T47D (cell line): ENCODE measurements at regions not wholly inside any gene's neighbourhood (a gene's known extent, or its start where the extent isn't known, plus 50 kb on each side); places are given as distances from the start of the nearest gene placed in this dataset.

Source experiments
- DNase-seq, 2 experiments: peaks; one replicate each; pipeline versions ENCODE4 v3.0.0 to v3.0.0-alpha.2; 2011 to 2012; ENCODE audit warnings: low read depth in 1 of 2, low spot score in 1 of 2
- JUND ChIP-seq: IDR thresholded peaks from 2 replicates; pipeline ENCODE4 v1.6.1; 2012; ENCODE audit warnings: low read depth
- in situ Hi-C: cut with HindIII; loops from 2 replicates; pipeline ENCODE4 v1.10.0; 2016; ENCODE audit warnings: low sequenced_read_pairs, low pct_unique_long_range_greater_than_20kb

GRCh38 chr3:90025019-90025418 lies 917.6 kb downstream of the EPHA3 start:
- DNase-seq, result no peak
- no peak for TF ChIP-seq JUND
- in situ Hi-C loops, result no loop called here

GRCh38 chr3:90026406-90026805 lies 919.0 kb downstream of the EPHA3 start:
- no peak for TF ChIP-seq JUND
- in situ Hi-C loops, result no loop called here
- no peak for DNase-seq

- in situ Hi-C loops, result no loop called here
These were observed 923.7 kb downstream of the EPHA3 start for GRCh38 chr3:90031121-90031520.

GRCh38 chr3:90032980-90033641 lies 925.7 kb downstream of the EPHA3 start:
- no peak for DNase-seq
- no peak for TF ChIP-seq JUND
- in situ Hi-C loops, result no loop called here

More at GRCh38 chr3:90031121-90031520, 923.7 kb downstream of the EPHA3 start:
- no peak for TF ChIP-seq JUND
- no peak for DNase-seq

- no peak for DNase-seq
- in situ Hi-C loops, result no loop called here
- TF ChIP-seq JUND, result no peak
These were observed 926.6 kb downstream of the EPHA3 start for GRCh38 chr3:90034038-90034437.

GRCh38 chr3:90035643-90036042 lies 928.2 kb downstream of the EPHA3 start:
- in situ Hi-C loops, result no loop called here
- DNase-seq, result no peak
- no peak for TF ChIP-seq JUND

GRCh38 chr3:90036939-90037469 lies 929.6 kb downstream of the EPHA3 start:
- in situ Hi-C loops, result no loop called here
- no peak for DNase-seq
- TF ChIP-seq JUND, result no peak

GRCh38 chr3:90039994-90040393 lies 932.6 kb downstream of the EPHA3 start:
- in situ Hi-C loops, result no loop called here
- DNase-seq, result no peak
- no peak for TF ChIP-seq JUND

- TF ChIP-seq JUND, result no peak
- in situ Hi-C loops, result no loop called here
- no peak for DNase-seq
These were observed 933.1 kb downstream of the EPHA3 start for GRCh38 chr3:90040554-90040953.

- TF ChIP-seq JUND, result no peak
- no peak for DNase-seq
- in situ Hi-C loops, result no loop called here
These were observed 934.6 kb downstream of the EPHA3 start for GRCh38 chr3:90041995-90042394.

GRCh38 chr3:90043287-90043686 lies 935.9 kb downstream of the EPHA3 start:
- no peak for DNase-seq
- in situ Hi-C loops, result no loop called here
- TF ChIP-seq JUND, result no peak

- TF ChIP-seq JUND, result no peak
- in situ Hi-C loops, result no loop called here
- no peak for DNase-seq
These were observed 936.8 kb downstream of the EPHA3 start for GRCh38 chr3:90044084-90044816.

- in situ Hi-C loops, result no loop called here
- no peak for TF ChIP-seq JUND
- DNase-seq, result no peak
These were observed 945.1 kb downstream of the EPHA3 start for GRCh38 chr3:90052425-90052950.
